ENCODE measurements at regions not wholly inside any gene's neighbourhood (a gene's known extent, or its start where the extent isn't known, plus 50 kb on each side); places are given as distances from the start of the nearest gene placed in this dataset.

DNA sequence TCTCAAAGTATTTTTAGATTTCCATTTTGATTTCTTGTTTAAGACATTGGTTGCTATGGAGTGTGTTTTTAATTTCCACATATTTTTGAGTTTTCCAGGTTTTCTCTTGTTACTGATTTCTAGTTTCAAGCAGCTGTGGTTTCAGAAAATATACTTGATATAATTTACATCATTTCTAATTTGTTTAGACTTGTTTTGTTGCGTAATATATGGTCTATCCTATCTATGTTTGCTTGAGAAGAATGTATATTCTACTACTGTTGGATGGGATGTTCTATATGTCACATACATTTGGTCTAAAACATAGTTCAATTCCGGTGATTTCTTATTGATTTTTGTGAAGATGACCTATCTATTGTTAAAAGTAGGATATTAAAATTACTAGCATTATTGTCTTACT is 170.5 kb upstream of the EMCN start:
- Histone ChIP-seq H3K9ac (ENCODE audit: insufficient read depth in 1 of 2, low read length in 2 of 2) (no peak overlapping the region), H3K4me1 (ENCODE audit: control insufficient read depth in 5 of 5, insufficient read depth in 5 of 5, low read length in 5 of 5) (no peaks in the 10 kb centered on the region), H3K27me3 (ENCODE audit: control insufficient read depth in 3 of 3, insufficient read depth in 3 of 3, low read length in 2 of 3) (no peaks in the 10 kb centered on the region), H3K9me3 (ENCODE audit: control insufficient read depth in 4 of 4, insufficient read depth in 3 of 4, low read length in 3 of 4) (no peaks in the 10 kb centered on the region), H3K27ac (ENCODE audit: low read depth in 1 of 2, low read length in 1 of 2) (no peak overlapping the region), H3K4me3 (no peak overlapping the region), H3K36me3 (ENCODE audit: control insufficient read depth in 4 of 4, insufficient read depth in 4 of 4, low read length in 4 of 4) (no peaks in the 10 kb centered on the region)
- no peak for ATAC-seq (ENCODE audit: insufficient read depth, low FRiP score)
- DNase-seq: no peak
- TF ChIP-seq, protein P1, sequence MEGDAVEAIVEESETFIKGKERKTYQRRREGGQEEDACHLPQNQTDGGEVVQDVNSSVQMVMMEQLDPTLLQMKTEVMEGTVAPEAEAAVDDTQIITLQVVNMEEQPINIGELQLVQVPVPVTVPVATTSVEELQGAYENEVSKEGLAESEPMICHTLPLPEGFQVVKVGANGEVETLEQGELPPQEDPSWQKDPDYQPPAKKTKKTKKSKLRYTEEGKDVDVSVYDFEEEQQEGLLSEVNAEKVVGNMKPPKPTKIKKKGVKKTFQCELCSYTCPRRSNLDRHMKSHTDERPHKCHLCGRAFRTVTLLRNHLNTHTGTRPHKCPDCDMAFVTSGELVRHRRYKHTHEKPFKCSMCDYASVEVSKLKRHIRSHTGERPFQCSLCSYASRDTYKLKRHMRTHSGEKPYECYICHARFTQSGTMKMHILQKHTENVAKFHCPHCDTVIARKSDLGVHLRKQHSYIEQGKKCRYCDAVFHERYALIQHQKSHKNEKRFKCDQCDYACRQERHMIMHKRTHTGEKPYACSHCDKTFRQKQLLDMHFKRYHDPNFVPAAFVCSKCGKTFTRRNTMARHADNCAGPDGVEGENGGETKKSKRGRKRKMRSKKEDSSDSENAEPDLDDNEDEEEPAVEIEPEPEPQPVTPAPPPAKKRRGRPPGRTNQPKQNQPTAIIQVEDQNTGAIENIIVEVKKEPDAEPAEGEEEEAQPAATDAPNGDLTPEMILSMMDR (IDR thresholded peaks at IDR 0.05; ENCODE audit: control extremely low read depth, extremely low read depth): no peak
- 93 to 95% methylated on average over 2 of the region's 2 CpGs for WGBS, 2 donors

DNA sequence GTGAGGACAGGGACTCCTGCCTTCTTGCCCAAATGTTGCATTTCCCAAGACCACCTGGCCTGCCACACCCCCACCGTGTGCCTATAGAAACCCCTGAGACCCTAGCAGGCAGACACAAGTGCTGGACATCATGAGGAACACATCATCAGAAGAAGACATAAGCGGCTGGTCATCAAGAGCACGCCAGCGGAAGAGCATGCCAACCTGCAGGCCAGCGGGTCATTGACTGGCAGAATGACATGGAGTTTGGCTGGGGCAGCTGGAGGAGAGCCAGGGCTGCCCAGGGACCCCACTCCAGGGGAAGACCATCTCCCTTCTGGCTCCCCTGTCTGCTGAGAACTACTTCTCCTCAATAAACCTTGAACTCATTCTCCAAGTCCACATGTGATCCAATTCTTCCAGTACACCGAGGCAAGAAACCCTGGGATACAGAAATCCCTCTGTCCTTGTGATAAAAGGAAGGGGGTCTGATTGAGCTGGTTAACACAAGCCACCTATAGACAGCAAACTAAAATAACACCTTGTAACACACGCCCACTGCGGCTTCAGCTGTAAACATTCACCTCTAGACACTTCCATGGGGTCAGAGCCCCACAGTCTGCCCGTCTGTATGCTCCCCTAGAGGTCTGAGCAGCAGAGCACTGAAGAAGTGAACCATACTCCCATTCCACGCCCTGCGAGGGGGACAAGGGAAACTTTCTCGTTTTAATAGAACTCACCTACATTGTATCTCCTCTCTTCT is 164.8 kb upstream of the EMCN start:
- H3K4me3 ChIP-seq: no peak overlapping the region
- peaks cover 0 to 6% (median 0%) of the 10 kb centered on the region in 4 donors for H3K9me3 ChIP-seq (ENCODE audit: control insufficient read depth in 4 of 4, insufficient read depth in 3 of 4, low read length in 3 of 4)
- no peaks in the 10 kb centered on the region for H3K36me3 ChIP-seq (ENCODE audit: control insufficient read depth in 4 of 4, insufficient read depth in 4 of 4, low read length in 4 of 4)
- H3K27ac ChIP-seq (ENCODE audit: low read depth in 1 of 2, low read length in 1 of 2): no peak overlapping the region
- no peaks in the 10 kb centered on the region for H3K4me1 ChIP-seq (ENCODE audit: control insufficient read depth in 5 of 5, insufficient read depth in 5 of 5, low read length in 5 of 5)
- DNase-seq (no peak), ATAC-seq (ENCODE audit: insufficient read depth, low FRiP score) (no peak)
- TF ChIP-seq, protein P1 (IDR thresholded peaks at IDR 0.05; ENCODE audit: control extremely low read depth, extremely low read depth): no peak
- WGBS, 2 donors: 90 to 94% methylated on average over 12 of the region's 12 CpGs
- no peak overlapping the region for H3K9ac ChIP-seq (ENCODE audit: insufficient read depth in 1 of 2, low read length in 2 of 2)
- H3K27me3 ChIP-seq (ENCODE audit: control insufficient read depth in 3 of 3, insufficient read depth in 3 of 3, low read length in 2 of 3): no peaks in the 10 kb centered on the region

DNA sequence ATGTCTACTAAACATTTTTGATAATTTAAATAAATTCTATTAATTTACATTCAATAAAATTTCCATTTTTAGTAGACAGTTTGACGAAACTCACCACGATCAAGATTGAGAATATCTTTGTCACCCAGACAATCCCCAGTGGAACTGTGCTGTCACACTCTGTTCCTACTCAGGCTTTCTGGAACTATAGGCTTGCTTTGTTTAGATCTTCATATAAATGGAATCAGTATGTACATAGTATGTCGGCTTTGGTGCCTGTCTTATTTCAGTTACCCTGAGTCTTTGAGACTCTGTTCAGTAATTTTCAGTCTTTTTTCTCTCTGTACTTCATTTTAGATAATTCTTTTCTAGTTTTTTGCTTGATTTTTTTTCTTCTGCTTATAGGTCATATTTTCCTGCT is 163.5 kb upstream of the EMCN start:
- 96 to 98% methylated on average over 3 of the region's 3 CpGs for WGBS, 2 donors
- Histone ChIP-seq H3K4me3 (no peak overlapping the region), H3K27me3 (ENCODE audit: control insufficient read depth in 3 of 3, insufficient read depth in 3 of 3, low read length in 2 of 3) (no peaks in the 10 kb centered on the region), H3K9me3 (ENCODE audit: control insufficient read depth in 4 of 4, insufficient read depth in 3 of 4, low read length in 3 of 4) (peaks cover 0 to 6% (median 0%) of the 10 kb centered on the region in 4 donors), H3K36me3 (ENCODE audit: control insufficient read depth in 4 of 4, insufficient read depth in 4 of 4, low read length in 4 of 4) (no peaks in the 10 kb centered on the region), H3K9ac (ENCODE audit: insufficient read depth in 1 of 2, low read length in 2 of 2) (no peak overlapping the region), H3K4me1 (ENCODE audit: control insufficient read depth in 5 of 5, insufficient read depth in 5 of 5, low read length in 5 of 5) (no peaks in the 10 kb centered on the region), H3K27ac (ENCODE audit: low read depth in 1 of 2, low read length in 1 of 2) (no peak overlapping the region)
- TF ChIP-seq, protein P1 (IDR thresholded peaks at IDR 0.05; ENCODE audit: control extremely low read depth, extremely low read depth): no peak
- ATAC-seq (ENCODE audit: insufficient read depth, low FRiP score): no peak
- no peak for DNase-seq

- DNase-seq (no peak), ATAC-seq (ENCODE audit: insufficient read depth, low FRiP score) (no peak)
- H3K4me1 ChIP-seq (ENCODE audit: control insufficient read depth in 5 of 5, insufficient read depth in 5 of 5, low read length in 5 of 5): no peaks in the 10 kb centered on the region
- 50 to 62% methylated on average over 1 of the region's 1 CpG for WGBS, 2 donors
- no peak overlapping the region for H3K4me3 ChIP-seq
- no peaks in the 10 kb centered on the region for H3K27me3 ChIP-seq (ENCODE audit: control insufficient read depth in 3 of 3, insufficient read depth in 3 of 3, low read length in 2 of 3)
- no peaks in the 10 kb centered on the region for H3K36me3 ChIP-seq (ENCODE audit: control insufficient read depth in 4 of 4, insufficient read depth in 4 of 4, low read length in 4 of 4)
- peaks cover 0 to 6% (median 0%) of the 10 kb centered on the region in 4 donors for H3K9me3 ChIP-seq (ENCODE audit: control insufficient read depth in 4 of 4, insufficient read depth in 3 of 4, low read length in 3 of 4)
- no peak overlapping the region for H3K27ac ChIP-seq (ENCODE audit: low read depth in 1 of 2, low read length in 1 of 2)
- H3K9ac ChIP-seq (ENCODE audit: insufficient read depth in 1 of 2, low read length in 2 of 2): no peak overlapping the region
- TF ChIP-seq, protein P1 (IDR thresholded peaks at IDR 0.05; ENCODE audit: control extremely low read depth, extremely low read depth): no peak
Observed at GRCh38 chr4:100679926-100680325, 162.1 kb upstream of the EMCN start.

All from lung (tissue), 11 donors.